ENCODE measurements at regions not wholly inside any gene's neighbourhood (a gene's known extent, or its start where the extent isn't known, plus 50 kb on each side); places are given as distances from the start of the nearest gene placed in this dataset.

DNA sequence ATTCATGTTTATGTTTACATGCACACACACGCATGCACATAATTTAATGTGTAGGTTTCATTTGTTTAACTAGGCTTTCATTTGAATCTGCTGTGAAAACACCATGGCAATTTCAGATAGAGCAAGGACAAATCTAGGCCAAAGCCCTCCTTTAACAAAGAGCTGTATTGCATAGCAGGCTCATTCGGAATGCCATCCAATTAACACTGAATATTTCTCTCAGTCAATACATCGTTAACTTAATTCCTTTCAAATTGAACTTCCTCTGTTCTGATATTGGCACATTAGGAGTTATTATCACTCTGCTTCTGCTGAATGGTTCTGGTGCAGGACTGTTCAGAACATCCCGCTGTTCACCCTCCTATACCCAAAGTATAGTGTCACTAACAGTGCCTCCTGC, 435.1 kb upstream of the CDH20 start:
- TF ChIP-seq POLR2A (IDR thresholded peaks at IDR 0.05; ENCODE audit: low read depth, low read length) = no peak
- no peak for TF ChIP-seq POLR2AphosphoS5 (IDR thresholded peaks at IDR 0.05; ENCODE audit: low read depth, low read length)
- TF ChIP-seq TAF1 (IDR thresholded peaks at IDR 0.05; ENCODE audit: borderline replicate concordance, low read depth, low read length) = no peak
